ENCODE measurements at regions not wholly inside any gene's neighbourhood (a gene's known extent, or its start where the extent isn't known, plus 50 kb on each side); places are given as distances from the start of the nearest gene placed in this dataset.
"Not testable (repeated sequence)": the region's sequence is repeated elsewhere in the genome, so short reads cannot be mapped to it uniquely, and the experiment has no call there.

DNA sequence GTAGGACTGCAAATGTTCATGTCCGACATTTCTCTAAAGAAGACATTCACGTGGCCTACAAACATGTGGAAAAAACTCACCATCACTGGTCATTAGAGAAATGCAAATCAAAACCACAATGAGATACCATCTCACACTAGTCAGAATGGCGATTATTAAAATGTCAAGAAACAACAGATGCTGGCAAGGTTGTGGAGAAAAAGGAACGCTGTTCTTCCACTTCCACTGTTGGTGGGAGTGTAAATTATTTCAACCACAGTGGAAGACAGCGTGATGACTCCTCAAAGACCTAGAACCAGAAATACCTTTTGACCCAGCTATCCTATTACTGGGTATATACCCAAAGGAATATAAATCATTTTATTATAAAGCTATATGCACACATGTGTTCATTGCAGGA, 253.9 kb upstream of the UBASH3B start:
- not testable (repeated sequence) for DNase-seq

DNA sequence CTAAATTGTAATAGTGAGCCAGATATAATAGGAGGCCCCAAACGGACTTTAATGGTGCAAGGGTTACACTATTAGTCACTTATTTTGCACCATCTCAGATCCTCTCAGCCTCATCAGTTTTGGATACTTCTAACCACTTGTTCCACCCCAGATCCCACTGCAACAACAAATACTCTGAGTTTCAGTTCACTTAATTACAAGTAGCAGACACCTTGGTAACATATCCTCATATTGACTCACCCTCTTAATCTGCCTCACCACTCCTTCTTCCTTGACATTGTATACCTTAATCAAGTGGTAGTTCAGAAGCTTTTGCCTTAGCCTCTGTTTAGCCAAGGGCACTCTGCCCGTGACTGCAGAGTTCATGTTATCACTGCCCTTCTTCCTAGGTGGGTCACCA, 256.1 kb upstream of the UBASH3B start:
- DNase-seq, result no peak

DNA sequence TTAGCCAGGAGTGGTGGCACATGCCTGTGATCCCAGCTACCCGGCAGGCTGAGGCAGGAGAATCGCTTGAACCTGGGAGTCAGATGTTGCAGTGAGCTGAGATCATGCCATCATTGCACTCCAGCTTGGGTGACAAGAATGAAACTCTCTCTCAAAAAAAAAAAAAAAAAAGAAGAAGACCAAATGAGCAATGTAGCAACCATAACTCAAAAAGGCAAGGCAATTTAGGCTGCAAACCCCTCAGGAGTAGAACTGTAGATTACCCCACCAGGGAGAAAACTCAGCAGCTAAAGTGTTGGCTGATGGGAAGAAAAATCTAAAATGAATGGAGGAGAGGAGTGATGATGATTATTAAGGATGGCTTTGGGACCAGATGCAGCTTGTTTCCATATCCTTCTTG, 256.7 kb upstream of the UBASH3B start:
- no peak for DNase-seq

DNA sequence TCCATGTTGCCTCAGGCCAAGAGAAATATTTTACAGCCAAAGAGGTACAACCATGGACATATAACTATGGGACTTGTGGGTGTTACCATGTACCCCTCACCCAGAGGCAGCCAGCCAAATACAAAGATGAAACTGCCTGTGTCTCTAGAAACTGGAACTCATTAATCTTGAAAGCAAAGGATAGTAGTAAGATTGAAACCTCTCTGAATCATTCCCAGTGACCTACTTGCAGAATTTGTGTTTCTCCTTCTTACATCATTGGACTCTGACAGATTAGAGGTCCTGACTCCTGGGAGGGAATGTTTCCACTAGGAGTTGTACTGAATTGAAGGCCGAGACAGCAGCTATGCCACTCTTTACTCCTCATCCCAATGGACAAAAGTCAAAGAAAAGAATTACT, 257.4 kb upstream of the UBASH3B start:
- no peak for DNase-seq

DNA sequence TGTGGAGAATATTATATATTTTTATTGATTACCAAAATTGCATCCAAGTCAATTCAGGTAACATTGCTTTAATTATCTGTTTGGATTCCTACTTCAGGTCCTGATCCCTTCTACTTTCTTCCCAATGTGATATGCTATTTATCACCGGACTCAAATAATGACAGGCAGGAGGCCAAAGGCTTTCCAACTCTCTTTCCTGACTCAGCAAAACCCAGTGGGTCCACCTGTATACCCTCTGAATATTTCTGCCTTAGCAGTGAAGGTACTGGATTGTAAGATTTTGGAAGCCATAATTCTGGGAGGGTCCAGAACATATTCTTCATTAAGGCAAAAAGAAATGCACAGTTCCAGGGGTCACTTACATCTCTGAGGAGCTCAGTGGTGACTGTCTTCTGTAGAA, 260.2 kb upstream of the UBASH3B start:
- DNase-seq, result no peak

DNA sequence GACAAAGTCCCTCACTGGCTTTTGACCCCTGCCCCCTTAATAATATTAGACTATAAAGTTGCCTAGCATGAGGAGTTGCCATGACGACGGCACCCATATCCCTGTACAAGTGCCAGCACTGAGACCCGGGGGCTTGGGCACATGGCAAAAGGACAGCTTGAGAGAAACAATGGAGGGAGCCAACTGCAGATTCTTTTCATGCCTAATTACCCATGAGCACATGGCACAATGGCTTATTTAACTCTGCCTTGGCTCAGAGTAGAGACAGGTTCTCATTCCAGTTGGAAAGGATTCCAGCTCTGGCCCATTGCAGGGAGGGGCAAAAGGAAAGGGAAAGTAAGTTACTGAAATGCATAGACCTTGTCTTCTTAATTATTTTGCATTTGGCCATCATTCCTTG, 261.2 kb upstream of the UBASH3B start:
- DNase-seq, result peak in 25 of 58 donors; percentile 3 to 45 (median 14)

DNA sequence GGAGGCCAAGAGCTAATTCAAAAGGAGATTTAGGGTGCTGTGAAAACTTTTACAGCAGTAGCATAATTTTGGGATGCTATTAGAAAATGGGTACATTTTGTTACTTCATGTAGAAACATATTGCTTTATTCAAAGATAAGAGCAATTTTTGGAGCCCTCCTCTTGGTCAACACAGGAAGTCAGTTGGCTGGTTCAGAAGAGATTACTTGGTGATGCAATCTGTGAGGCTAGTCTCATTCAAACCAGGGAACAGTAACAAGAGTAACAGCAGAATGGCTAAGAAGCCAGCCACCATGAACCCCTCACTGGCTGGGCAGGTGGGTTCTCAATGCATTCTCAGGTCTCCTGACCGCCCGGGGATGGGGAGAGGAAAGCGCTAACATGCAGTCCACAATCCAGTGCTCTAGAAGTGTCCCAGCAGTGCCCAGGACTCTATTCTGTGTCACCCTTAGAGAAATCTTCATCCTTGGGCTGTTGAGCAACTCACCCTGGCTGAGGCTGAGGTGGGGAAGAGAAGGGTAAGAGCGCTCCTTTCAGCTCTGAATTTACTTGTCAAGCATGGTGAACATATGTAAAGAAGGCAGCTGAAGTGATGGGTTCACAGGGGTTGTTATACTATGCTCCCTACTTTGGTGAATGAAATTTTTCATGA, 262.2 kb upstream of the UBASH3B start:
- DNase-seq, result no peak

DNA sequence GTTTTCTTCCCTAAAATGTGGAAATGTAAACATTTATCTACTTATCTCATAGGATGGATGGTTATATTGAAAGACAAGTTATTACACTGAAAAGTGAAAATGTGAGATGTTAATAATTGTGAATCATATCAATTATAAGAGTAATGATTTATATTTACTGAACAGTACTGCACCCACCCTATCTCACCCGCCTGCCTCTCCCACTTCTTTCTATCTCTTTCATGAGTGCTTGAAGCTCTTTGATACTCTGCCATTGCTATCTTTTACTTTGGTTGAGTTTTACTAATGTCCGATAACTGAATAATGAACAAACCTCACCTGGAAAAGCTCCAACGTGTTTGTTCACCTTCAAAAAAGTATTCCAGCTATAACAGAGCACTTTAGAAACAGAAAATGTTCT, 263.0 kb upstream of the UBASH3B start:
- no peak for DNase-seq

DNA sequence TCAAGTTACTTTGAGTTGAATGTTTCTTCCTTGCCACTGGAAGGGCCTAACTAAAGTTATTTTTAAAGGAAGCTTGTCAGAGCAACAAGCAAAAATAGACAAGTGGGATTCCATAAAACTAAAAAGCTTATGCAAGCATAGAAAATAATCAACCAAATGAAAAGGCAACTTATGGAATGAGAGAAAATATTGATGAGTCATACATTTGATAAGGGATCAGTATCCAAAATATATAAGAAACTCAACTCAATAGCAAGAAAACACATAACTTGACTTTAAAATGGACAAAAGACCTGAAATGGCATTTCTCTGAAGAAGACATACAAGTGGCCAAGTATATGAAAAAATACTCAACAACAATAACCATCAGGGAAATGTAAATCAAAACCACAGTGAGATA, 264.5 kb upstream of the UBASH3B start:
- no peak for DNase-seq

DNA sequence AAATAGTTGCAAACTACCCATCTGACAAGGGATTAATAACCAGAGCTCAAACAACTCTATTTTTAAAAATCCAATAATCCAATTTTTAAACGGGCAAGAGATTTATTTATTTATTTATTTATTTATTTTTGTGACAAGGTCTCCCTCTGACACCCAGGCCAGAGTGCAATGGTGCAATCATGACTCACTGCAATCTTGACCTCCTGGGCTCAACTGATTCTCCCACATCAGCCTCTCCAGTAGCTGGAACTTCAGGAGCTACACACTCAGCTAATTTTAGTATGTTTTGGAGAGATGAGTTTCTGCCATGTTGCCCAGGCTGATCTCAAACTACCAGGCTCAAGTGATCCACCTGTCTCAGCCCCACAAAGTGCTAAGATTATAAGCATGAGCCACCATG, 267.2 kb upstream of the BLID start:
- no peak for DNase-seq

DNA sequence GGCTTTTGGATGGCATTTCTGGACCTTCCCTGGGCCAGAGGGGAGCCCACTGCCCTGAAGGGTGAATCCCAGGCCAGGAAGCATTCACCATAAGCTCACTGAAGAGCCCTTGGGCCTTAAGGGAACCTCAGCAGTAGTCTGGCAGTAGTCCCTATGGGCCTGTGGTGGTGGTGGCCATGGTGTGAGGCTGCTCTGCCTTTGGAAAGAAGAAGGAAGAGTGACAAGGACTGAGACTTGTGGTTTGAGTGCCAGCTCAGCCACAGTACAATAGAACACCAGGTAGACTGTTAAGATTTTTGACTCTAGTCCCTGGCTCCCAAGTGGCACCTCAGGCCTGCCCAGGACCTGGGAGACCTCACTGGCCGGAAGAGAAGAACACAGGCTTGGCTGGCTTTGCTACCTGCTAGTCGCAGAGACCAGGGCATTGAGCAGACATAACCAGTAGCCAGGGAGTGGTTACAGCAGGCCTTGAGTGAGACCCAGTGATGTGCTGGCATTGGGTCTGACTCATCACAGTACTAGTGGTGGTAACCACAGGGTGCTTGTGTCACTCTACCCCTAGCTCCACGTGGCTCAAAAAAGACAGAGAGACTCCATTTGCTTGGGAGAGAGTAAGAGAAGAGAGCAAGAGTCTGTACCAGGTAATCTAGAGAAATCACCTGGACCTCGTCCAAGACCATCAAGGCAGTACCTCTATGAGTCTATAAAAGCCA, 259.8 kb upstream of the BLID start:
- no peak for DNase-seq

DNA sequence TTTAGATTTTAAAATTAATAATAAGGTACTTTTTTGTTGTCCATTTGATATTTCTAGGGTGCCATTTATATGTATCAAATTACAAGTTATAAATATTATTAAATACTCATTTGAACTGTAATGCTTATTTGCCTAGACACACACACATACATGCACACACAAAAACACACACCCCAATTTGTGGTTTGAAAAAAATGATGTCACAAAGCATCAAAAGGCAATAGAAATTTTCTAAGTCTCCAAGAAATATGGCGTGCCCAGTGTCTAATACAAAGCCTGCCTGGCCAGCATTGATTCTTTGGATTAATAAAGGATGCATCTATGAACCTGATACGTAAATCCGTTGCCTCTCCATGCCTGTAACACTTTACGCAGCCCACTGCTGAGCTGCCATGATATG, 252.8 kb upstream of the BLID start:
- no peak for DNase-seq

DNA sequence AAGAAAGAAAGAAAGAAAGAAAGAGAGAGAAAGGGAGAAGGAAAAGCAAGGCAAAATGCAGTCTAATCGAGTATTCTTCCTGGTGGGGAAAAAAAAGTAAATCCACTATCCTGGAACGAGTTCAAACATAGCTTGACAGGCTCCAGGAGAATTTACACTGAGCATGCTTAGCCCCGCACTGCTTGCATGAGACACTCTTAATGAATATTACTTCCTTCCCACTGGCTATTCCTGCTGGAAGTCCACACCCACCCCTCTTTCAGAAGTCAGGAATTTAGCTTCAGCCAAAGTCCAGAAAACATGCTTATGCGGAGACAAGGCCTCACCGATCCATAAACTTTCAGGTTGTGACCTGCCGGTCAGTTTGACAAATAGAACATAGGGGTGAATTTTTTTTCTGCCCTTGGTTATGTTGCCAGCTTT, 251.8 kb upstream of the BLID start:
- DNase-seq, result no peak

DNA sequence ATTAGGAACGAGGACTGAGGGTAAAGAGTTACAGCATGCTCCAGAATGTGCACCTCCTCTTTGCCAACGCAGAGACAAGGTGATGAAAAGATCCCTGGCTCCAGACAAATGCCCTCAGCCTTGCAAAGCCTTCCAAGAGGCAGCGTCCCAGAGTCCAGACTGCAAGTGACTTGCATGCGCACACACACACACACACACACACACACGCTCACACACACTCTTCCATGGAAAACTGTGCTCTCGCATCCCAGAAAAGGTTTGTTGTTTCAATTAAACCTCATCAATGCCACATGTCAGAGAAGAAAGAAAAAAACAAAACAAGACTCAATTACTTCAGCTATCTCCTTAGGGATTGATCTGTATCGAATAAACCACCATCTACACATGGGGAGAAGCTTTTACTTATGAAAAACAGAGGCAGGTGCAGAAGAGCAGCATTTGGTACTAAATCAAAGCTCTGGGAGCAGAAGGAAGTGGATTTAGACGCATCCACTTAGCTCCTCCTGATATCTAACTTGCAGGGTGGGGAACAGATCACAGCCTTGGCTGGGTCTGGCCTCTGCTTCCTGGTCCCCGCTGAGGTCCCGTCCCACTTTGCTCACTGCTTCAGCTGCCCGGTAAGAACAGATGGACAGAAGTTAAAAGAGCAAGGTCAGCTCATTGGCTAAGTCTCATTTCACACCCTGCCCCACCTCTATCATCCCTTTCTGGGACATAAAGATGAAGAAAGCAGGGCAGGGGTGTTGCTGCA, 249.8 kb upstream of the BLID start:
- peak in 1 of 58 donors; percentile 2 for DNase-seq

DNA sequence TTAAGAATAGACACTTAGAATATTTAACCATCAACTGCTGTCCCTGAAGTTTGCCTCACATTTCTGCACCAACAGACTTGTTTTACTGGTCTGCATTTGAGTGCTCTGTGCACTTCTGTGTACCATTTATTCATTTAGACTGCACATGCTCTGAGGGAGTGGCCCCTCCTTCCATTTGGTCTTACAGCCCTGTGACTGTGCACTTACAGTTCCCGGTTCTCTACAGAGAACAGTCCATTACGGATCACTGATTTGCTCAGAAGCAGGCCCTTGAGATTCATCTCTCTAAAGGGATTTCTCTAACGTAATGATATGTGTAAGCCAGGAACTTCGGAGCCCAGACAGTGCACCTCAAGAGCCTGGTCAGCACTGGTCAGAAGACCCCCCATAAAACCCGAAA, 247.3 kb upstream of the BLID start:
- DNase-seq, result no peak

DNA sequence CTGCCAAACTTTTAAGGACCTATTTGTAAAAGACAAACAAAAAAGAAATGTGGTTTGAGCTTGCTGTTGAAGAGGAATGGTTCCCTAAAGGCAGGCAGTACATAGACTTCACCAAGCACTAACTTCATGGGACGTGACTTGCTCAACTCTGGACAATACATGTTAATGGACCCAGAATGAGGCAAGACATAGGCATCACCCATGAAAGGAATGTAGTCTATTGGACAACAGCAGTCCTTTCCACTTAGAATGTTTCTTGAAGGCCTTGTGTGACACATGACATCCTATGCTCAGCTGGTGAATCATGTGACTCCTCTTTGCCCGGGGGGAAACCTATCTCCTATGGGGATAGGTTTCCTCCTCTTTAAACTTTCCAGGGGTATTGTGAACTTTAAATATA, 246.4 kb upstream of the BLID start:
- DNase-seq, result no peak

DNA sequence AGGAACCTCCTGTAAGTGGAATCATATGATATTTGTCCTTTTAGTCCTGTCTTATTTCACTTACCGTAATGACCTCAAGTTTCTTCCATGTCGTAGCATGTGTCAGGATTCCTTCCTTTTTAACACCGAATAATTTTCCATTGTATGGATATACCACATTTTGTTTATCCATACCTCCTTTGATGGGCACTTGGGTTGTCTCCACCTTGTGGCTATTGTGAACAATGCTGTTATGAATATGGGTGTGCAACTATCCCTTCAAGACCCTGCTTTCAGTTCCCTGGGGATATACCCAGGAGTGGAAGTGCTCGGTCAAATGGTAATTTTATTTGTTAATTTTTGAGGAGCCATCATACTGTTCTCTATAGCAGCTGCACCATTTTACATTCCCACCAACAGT, 244.9 kb upstream of the BLID start:
- DNase-seq, result no peak

DNA sequence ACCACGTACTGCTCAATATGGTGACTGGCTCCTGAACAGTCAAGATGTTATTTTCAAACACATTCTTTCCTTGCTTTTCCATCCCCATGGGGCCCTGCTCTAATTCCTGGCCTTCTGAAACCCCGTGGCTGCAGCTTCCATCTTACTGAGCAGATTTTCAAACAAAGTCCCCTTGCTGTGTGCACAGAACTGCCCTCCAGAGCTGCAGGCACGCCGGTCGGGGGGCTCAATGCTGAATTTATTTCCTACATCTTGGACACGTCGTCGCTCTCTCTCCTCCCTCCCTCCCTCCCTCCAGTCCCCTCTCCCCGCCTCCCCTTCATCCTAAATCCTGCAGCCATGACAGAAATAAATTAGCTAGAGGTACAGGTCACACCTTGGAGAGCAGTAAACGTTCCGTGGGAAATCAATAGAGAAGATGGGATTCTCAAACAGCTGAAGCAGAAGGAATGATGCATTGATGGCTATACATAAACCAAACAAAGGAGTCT, 243.1 kb upstream of the BLID start:
- no peak for DNase-seq

DNA sequence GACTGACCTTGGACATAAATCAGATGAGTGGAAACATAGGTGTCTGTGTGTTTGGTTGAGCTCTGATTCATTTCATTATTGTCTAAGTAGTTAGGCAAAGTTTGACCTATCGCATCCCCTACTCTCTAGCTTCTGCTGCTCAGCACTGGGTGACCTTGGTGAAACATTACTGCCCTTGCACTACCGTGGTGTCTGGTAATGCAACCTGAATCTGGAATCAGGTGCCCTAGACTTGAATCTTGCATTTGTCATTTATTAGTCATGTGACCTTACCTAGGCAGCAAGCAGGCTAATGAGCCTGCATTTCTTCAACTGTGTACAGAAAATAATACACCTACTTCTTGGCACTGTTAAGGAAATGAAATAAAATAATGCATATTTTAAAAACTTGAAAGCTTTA, 242.3 kb upstream of the BLID start:
- DNase-seq, result no peak

DNA sequence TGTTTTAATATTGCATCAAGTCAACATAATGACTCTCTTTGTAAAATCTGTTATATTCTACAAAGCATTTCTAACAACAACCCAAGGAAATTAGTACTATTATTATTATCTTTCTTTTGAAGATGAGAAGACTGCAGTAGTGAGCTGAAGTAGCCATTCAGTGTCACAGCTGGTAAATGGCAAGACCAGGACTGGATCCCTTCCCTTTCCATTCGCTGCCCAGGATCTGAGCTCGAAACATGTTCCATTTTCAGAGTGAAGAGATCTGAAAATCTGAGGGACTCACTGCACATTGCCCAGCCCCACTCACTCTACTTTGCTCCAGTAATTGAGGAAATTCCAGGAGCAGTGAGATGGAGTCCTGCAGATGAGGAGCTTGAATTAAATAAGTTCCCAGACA, 240.0 kb upstream of the BLID start:
- DNase-seq, result no peak

DNA sequence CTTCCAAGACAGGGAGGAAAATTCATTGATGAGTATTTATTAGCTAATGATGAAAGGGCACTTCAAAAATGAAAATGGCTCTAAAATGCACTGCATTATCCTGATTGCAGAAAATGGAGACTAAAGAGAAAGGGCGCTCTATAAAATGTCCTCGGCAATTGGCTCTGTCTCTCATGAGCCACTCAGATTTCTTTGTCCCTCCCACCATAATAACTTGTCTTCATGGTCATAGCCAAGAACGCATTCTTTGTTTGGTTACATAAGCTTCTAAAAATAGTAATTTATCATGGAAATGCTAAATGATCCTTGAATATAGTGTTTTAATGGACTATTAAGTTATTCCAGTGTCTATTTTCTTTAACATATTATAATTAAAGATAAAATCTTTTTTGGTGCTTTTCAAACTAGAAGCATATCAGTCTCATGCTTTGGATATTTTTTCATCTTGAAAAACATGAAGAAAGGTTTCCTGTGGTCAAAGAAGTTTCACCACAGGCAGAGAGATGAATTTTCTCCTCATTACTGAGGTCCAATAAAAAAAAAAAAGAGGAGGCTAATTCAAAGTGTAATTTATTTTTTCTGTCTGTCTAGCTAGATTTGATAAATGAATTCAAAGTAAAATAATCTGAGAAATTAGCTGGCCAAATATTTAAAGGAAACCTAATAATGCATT, 238.1 kb upstream of the BLID start:
- DNase-seq, result no peak

DNA sequence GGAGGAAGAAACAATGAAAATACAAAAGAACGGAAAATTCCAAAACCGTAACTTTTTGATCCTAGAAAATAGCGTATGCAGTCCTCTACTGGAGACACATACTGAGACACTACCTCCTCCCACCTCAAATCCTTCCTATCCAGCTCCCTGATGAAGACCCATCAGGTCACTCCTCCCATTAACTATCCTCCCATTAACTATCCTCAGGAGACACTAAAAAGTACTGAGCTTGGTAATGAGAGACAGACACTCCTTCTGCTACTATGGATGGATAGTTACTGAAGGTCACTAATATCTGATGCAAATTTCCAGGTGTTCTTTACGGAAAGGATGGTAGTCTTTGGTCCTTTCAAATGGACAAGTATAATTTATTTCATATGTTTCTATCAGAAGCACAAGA, 237.5 kb upstream of the BLID start:
- DNase-seq, result no peak
